GM19397 (cell line): ENCODE measurements at regions not wholly inside any gene's neighbourhood (a gene's known extent, or its start where the extent isn't known, plus 50 kb on each side); places are given as distances from the start of the nearest gene placed in this dataset.
"Not testable (repeated sequence)": the region's sequence is repeated elsewhere in the genome, so short reads cannot be mapped to it uniquely, and the experiment has no call there.

ENCODE experiments used
- ATAC-seq: cut with Tn5 transposase; IDR thresholded peaks from one replicate; pipeline ENCODE4 v1.9.1; 2021; ENCODE audit warnings: mild to moderate bottlenecking, moderate library complexity; ENCODE audit not compliant: unreplicated experiment

DNA sequence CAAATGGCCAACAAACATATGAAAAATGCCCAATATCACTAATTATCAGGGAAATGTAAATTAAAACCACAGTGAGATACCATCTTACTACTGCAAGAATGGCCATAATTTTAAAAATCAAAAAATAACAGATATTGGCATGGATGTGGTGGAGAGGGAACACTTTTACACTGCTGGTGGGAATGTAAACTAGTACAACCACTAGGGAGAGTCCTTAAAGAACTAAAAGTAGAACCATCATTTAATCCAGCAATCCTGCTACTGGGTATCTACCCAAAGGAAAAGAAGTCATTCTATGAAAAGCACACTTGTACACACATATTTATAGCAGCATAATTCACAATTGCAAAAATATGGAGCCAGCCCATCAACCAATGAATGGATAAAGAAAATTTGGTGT, 459.7 kb downstream of the GXYLT1 start:
- ATAC-seq: no peak

DNA sequence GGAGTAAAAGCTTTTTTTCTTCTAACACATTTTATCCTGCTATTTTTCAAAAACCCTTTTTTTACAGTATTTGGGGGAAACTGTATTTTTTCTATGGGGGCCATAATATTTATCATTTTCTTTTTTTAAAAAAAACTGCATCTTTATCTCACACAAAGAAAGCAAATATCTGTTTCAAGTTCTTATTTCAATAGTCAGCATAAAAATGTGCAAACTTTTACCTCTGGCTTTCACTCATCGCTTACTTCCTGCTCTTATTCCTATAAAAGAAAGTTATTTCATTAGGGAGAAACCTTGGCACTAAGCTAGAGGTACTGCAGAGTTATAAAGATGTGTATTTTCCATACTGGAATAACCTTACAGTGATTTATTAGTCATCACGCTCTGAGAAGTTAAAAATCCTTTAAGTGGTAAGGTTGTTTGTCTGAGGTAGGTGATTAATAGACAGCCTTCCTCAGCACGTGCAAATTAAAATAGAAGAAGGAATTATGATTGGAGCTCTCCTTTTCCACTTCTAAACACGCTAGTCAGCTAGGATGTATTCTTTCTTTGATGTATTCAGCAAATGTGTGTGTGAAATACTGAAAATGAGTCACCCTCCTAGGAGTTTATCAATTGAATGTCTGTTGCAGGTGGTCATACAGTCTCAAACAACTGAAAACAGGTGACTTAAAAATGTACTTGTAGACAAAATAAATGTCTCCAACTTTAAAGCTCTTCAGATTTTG, 461.0 kb downstream of the GXYLT1 start:
- ATAC-seq: no peak

GRCh38 chr12:41683023-41683422, 461.7 kb downstream of the GXYLT1 start:
- ATAC-seq: peak; percentile 74

GRCh38 chr12:41681898-41682297, 462.8 kb downstream of the GXYLT1 start:
- ATAC-seq: no peak

GRCh38 chr12:41680155-41680554, 464.5 kb downstream of the GXYLT1 start:
- no peak for ATAC-seq

- ATAC-seq: no peak
Measured at GRCh38 chr12:41663598-41664265, 475.6 kb downstream of the PDZRN4 start.

- no peak for ATAC-seq
Measured at GRCh38 chr12:41661141-41661765, 473.1 kb downstream of the PDZRN4 start.

DNA sequence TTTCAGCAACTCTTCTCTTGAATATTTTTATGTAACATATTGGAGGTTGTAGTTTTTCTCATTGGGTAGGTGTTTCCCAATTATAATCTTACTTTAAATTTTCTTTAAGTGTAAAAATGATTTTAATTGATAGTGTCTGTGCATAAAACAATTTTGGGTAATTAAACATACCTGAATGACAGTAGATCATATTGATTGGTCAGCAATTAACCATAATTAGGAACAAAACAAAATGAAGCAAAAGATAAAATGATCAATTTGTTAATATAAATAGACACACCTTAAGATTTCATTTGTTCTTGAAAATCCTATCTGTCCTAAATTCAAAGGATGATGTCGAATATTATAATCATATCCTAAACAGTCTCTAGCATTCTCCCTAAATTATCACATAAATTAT, 468.3 kb downstream of the PDZRN4 start:
- ATAC-seq: no peak

DNA sequence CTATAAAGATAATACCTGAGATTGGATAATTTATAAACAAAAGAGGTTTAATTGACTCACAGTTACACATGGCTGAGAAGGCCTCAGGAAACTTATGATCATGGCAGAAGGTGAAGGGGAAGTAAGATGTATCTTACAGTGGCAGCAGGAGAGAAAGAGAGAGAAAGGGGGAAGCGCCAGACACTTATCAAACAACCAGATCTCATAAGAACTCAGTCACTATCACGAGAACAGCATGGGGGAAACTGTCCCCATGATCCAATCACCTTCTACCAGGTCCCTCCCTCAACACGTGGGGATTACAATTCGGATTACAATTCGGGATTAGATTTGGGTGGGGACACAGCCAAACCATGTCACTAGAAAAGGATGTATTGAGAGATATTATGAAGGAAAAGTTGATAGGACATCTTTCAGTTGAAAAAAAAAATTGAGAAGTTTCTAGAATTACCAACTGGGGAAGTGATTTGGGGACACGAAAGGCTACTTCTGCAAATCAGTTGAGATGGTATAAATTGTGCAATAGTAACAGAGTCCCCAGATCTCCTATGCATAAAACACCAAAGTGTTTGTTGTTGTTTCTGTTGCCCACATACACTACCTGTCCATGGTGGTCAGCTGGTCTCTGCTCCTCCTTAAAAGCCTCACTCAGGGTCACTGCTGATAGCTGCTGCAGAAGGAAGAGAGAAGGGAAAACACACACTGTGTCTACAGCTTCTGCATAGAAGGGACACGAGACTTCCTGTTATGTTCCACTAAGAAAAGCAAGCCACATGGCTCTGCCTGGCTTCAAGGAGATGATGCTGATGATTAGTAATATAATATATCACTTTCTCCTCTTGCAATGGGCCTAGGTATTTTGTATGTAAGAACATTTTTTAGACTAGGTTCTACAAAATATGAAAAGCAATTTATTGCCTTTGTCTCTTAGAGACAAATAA, 465.5 kb downstream of the PDZRN4 start:
- no peak for ATAC-seq

DNA sequence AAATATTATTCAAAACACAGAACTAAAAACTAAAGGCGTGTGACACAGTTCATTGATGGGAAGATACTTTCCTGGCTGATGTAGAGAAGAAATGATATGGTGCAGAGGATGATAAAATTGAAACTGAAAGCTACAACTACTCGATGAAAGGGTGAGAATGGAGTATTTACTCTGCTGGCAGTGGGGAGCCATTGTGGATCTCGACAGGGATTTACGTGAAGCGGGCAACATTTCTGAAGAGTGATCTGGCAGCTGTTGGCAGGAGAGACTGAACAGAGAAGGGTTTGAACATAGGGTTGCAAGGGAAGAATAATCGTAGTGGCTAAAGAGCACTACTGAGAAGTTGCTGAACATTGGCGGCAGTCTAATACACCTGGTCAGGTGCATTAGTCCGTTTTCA, 464.9 kb downstream of the PDZRN4 start:
- no peak for ATAC-seq

DNA sequence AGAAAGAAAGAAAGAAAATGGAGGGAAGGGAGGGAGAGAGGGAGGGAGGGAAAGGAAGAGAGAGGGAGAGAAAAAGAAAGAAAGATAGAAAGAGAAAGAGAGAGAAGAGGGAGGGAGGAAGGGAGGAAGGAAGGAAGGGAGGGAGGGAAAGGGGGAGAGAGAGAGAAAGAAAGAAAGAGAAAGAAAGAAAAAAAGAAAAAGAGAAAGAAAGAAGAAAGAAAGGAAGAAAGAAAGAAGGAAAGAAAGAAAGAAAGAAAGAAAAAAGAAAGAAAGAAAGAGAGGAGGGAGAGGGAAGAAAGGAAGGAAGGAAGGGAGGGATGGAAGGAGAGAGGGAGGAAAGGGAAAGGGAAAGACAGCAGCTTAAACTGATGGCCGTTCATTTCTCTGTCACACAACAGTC, 457.5 kb downstream of the PDZRN4 start:
- no peak for ATAC-seq

DNA sequence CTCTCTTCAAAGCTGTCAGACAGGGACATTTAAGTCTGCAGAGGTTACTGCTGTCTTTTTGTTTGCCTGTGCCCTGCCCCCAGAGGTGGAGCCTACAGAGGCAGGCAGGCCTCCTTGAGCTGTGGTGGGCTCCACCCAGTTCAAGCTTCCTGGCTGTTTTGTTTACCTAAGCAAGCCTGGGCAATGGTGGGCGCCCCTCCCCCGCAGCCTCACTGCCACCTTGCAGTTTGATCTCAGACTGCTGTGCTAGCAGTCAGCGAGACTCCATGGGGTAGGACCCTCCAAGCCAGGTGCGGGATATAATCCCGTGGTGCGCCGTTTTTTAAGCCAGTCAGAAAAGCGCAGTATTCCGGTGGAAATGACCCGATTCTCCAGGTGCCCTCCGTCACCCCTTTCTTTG, 454.7 kb downstream of the PDZRN4 start:
- not testable (repeated sequence) for ATAC-seq

- ATAC-seq: no peak
Measured at GRCh38 chr12:41636653-41637052, 448.5 kb downstream of the PDZRN4 start.

DNA sequence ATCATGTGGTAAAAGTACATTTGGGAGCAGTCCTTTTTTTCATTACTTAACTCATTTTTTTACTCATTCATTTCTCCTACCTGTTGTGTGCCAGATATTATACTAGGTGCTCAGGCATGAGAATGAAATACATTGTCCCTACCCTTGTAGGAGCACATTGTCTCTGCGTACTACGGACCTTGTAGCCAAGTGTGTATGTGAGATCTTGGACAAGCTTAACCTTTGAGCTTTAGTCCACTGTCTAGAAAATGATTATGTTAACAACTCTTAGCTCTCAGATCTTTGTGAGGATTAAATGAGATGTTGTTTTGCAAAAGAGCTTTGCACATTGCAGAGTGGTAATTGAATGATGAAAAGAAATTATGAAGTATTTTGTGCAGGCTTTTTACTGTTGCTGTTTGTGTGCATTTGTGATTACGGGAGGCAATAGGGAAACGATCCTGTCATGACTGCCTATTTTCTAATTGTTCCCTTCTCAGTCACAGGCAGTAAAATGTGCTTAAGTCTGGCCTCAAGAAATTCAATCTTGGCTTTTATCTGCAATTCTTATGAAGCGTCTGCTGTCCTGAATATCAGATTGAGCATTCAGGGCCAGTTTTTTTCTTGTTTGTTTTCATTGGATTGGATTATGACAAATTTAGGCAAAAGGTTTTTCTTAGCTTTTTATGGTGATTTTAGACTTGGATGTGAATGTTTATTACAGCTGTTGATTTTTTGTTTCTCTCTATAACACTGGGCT, 447.7 kb downstream of the PDZRN4 start:
- no peak for ATAC-seq

DNA sequence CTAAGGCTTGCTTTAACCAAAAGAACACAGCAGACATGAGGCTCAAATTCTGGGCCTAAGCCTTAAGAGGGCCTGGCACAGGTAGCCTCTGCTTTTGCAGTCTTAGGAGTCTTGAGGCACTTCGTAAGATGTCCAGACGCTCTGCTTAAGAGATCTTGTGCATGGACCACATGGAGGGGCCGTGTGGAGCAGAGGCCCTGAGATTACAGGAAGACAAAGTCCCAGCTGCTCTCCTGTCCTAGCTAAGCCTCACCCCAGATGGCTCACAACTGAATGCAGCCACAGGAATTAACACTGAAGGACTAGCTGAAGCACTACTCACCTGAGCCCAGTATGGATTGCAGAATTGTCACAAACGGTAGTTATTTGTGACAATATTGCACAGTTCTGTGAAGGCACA, 446.0 kb downstream of the PDZRN4 start:
- ATAC-seq: no peak

DNA sequence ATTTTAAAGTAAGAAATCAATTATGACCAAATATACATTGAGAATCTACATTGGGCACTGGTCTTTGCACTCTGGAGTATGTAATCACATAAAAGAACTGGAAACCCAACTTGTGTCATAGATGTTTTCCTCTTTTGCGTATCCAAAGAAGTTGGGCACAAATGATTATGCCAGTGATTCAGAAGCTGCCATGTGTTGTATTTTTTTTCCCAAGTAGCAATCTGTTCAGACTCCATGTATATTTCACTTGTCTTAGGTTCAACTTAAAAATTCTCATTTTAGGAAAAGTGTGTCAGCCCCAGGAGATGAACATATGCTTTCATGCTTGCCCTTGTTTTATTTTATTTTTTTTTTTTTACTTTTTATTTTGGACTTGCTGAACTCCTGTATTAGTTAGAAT, 441.5 kb downstream of the PDZRN4 start:
- ATAC-seq: no peak

GRCh38 chr12:41627476-41627875, 439.4 kb downstream of the PDZRN4 start:
- ATAC-seq: no peak

DNA sequence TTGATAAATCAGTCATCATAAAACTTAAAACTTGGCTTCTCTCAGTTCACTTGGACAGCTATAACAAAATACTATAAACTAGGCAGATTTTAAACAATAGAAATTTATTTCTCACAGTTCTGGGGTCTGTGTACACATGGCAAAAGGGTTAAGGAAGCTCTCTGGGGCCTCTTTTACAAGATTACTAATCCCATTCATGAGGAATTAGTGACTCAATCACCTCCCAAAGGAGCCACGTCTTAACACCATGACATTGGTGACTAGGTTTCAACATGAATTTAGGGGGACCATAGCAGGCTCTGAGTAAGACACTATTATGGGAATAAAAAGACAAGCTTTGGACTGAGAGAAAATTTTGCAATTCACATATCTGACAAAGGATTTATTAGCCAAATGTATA, 436.5 kb downstream of the PDZRN4 start:
- no peak for ATAC-seq
